ENCODE measurements at regions not wholly inside any gene's neighbourhood (a gene's known extent, or its start where the extent isn't known, plus 50 kb on each side); places are given as distances from the start of the nearest gene placed in this dataset.

- DNase-seq, result no peak
These were observed 56.2 kb upstream of the UFL1 start for GRCh38 chr6:96465321-96465903.

DNA sequence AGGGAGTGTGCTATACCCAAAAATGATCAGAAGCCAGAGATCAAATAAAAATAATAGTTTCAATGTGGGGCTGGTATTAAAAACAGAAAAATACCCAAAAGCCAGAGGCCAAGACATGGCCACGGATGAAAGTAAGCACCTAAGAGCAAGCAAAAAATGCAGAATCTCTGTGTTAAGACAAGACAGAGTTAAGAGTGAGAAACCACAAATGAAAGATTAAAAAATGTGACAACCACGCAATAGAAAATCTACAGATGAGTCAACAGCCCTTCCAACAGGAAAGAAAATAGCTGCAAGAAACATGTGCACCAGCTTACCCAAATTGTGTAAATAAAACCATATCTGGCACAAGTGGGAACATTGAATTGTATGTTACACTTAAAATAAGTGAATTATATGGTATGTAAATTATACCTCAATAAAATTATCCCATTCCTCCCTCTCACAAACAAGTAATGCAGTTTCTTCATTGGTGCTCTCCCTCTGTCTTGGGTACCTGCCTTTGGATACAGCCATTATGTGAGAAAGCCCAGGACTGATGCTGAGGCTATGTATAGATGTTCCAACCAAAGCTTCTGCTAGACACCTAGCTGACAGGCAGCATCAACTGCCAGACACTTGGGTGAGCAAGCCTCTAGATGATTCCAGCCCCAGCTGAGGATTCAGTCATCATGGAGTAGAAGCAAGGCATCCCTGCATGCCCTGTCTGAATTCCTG lies 55.3 kb upstream of the UFL1 start:
- no peak for DNase-seq

GRCh38 chr6:96467814-96468213 lies 53.8 kb upstream of the UFL1 start:
- DNase-seq, result no peak

GRCh38 chr6:96468281-96468680 lies 53.3 kb upstream of the UFL1 start:
- DNase-seq, result no peak

DNA sequence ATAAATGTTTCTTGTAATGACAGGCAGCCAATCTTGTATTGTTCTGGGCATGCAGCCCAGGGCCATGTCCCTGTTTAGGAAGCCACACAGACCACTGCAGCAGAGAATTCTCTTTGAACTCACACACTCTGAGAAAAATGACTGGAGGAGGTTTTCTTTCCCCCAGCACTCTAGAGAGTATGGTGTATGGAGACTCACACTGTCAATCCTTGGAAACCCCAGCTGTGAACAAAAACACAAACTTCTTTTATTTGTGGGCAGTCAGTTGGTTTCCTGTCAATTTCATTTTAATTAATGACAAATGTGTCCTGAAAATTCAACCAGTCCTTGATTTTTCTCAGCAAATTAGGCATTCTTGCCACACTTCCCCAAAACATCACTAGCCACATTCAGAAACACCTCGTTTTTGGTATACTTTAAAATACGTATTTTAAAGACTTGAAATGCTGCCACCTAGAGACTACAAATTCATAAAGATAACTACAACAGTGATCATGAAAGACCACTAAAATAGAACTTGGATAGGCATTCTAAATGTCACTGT lies 52.9 kb upstream of the UFL1 start:
- DNase-seq, result no peak

GRCh38 chr6:96469312-96469711 lies 52.3 kb upstream of the UFL1 start:
- no peak for DNase-seq

GRCh38 chr6:96470296-96470695 lies 51.3 kb upstream of the UFL1 start:
- DNase-seq, result no peak

All from DMS 273 treated with DMSO at 0.1 percent for 48 hours (cell line).